Pulmonary artery endothelial cell (primary cell): ENCODE measurements at regions not wholly inside any gene's neighbourhood (a gene's known extent, or its start where the extent isn't known, plus 50 kb on each side); places are given as distances from the start of the nearest gene placed in this dataset.
"Not testable (repeated sequence)": the region's sequence is repeated elsewhere in the genome, so short reads cannot be mapped to it uniquely, and the experiment has no call there.

Experiments used
- DNase-seq: peaks from one replicate; pipeline ENCODE4 v3.0.0-alpha.2; 2011; ENCODE audit warnings: low read depth, low spot score

- no peak for DNase-seq
Observed at GRCh38 chr13:71303144-71303543, 563.9 kb downstream of the DACH1 start.

- no peak for DNase-seq
Observed at GRCh38 chr13:71300602-71301001, 566.4 kb downstream of the DACH1 start.

DNA sequence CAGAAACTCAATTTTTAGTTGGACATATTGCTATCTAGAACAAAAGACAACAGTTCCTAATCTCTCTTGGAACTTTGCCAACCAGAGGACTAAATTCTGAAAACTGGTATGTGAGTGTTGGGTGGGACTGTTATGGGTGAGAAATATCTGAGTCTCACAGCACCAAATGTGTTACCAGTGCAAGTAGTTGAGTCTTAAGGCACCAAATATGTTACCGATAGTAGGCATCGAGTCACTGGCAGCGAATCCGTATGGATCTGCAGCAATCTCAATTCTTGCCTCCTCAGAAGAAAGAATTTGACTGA, 575.2 kb downstream of the DACH1 start:
- no peak for DNase-seq

GRCh38 chr13:71290963-71291841, 575.8 kb downstream of the DACH1 start:
- DNase-seq = no peak

DNA sequence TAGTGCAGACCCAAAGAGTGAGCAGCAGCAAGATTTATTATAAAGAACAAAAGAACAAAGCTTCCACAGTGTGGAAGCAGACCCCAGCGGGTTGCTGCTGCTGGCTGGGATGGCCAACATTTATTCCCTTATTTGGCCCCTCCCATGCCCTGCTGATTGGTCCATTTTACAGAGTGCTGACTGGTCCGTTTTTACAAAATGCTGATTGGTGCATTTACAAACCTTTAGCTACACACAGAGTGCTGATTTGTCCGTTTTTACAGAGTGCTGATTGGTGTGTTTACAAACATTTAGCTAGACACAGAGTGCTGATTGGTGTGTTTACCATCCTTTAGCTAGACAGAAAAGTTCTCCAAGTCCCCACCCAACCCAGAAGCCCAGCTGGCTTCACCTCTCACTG, 577.0 kb downstream of the DACH1 start:
- not testable (repeated sequence) for DNase-seq

DNA sequence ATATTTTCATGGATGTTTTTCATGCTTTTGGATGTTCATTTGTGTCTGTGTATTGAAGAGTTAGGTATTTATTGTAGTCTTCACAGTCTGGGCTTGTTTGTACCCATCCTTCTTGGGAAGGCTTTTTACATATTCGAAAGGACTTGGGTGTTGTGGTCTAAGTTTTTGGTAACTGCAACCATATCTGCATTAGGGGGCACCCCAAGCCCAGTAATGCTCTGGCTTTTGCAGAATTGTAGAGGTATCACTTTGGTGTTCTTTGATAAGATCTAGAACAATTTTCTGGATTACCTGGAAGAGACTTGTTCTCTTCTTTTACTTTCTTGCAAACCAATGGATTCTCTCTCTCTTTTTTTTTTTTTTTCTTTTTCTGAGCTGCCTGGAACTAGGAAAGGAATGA, 581.3 kb downstream of the DACH1 start:
- no peak for DNase-seq

- no peak for DNase-seq
Observed at GRCh38 chr13:71278512-71278911, 588.5 kb downstream of the DACH1 start.

DNA sequence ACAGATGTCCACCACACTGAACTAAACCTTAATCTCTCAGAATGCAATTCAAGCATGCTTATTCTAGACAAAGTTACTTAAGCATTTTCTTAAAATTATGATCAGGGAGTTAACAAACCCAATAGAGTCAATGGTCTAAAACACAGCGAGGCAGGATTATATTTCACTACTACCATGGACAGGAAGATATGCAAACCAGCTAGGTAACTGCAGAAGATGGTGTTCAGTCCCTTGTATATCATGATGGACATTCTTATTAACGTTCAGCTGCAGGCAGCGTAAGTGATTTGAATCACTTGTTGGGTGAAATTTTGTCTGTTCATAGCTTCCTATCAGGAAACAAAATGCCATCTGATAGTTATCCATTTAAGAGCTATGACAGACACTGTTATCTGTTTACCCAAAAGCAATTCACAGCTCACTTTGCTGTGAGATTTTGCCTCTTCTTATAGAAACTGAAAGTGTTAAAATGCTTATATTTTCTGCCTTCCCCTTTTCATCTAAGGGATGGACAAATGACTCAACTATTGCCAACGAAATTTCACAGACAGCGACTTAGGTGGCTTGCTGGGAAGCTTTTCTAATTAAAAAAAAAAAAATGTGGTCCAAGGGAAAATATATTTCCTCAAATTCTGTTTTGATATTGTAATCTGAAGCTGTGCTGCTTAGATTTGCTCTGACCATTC, 591.9 kb downstream of the DACH1 start:
- no peak for DNase-seq

DNA sequence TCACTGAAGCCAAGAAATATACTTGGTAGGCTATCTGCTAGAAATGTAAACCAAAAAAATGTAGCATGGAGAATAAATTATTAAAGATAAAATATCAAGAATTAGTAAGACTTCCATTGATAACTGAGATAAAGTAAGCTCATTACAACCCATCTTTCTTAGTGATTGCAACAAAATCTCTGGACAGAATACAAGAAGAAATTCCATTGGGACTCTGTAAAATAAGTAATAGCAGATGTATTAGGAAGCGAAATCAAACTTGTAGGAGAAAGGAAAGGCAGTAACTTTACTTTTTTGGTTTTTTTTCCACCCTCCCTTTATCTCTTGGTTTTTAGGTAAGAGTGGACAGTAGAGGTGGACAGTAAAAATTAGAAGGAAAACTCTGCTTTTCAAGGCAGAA, 605.7 kb downstream of the DACH1 start:
- no peak for DNase-seq

- no peak for DNase-seq
Observed at GRCh38 chr13:71260246-71260645, 606.8 kb downstream of the DACH1 start.

DNA sequence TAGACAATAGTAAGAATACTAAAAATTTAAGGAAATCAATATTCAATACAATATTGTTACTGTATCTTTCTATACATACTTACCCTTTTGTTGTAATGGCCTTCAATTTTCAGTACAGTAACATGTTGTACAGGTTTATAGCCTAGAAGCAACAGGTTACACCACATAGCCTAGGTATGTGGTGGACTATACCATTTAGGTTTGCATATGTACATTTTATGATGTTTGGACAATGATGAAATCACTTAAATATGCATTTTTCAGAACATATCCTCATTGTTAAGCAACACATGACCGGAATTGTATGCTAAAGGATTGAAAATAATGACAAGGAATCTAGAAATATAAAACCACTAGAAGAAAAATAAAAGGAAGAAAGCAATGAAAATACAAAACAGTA, 611.4 kb downstream of the DACH1 start:
- DNase-seq = no peak

- DNase-seq = no peak
Observed at GRCh38 chr13:71254384-71254783, 612.6 kb downstream of the DACH1 start.

- no peak for DNase-seq
Observed at GRCh38 chr13:71252184-71252704, 614.8 kb downstream of the DACH1 start.

DNA sequence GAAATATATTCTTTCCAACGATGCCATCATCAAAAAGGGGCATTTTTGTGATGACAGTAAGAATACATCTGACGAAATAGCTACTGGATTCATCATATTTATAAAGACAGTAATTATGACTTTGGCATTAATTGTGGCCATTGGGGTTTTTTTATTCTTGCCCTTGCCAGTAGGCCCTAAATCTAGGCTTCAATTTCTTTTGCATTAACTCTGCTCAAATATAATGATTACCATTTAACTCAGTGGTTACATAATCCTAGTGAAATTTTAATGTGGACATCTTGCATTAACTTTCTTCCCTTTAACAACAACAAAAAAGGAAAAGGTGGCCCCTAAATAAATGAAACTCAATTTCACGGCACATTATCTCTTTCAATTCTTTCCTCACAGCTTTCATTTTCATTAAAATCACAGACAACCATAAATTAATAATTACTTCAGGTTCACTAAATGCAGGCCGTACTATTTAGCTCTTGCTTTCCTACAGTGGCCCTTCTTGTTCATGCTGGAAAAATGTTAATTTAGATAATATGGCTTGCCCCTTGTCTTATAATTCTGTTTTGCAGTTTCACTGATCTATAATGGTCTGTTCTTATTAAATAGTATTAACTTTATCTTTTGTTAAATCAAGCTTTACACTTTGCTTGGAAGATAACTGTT, 615.6 kb downstream of the DACH1 start:
- DNase-seq = no peak

DNA sequence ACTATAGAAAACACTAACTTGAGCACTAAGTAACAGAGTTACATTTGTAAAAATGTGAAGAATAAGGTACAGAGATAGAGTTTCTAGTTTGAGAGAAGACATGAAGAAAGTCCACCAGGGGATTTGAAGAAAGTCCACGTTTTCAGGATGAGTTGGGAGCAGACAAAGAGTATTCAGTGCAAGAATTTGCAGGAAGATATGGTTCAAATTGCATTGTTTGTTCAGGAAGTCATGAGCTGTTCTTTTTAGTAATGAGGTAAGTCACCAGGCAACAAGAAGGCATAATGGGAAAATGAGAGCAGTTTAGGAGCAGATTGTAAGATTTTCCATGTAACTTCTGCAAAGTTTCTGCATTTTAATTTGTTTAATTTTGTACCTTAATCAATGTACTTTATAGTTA, 618.0 kb downstream of the DACH1 start:
- no peak for DNase-seq

DNA sequence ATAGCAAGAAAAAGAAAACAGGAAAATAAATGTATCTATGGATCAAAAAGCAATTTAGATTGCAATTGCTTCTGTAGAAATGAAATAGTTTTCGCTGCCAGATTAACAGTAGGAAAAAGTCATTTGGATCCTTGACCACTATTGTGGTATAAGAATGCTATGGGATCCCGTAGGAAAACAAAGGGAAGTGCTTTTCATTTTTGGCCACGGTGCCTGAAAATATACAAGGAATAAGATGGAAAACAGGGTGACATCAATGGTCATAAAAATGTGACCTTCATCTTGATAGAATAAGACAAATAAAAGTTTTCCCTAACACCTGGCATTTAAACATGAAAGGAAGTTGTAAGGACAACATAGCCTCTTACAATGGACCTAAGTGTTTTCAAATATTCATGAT, 622.8 kb downstream of the DACH1 start:
- DNase-seq = no peak

DNA sequence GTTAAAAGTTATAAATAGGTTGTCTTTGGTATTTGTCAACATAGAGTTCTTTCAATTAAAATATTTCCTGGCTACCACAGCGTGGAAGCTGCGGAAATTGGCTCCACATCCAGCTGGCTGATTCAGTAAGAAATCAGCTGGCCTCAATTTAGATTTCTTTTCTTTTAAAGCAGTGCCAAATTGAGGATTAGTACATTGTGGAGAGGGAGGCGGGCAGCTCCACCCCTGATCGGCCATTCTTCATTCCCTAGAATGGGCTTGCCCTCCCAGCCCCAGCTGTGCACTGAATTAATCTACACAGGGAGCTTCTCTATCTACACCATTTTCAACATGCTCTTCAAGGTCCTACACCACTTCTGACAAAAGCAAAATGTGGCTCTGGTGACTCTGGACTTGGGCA, 624.8 kb downstream of the DACH1 start:
- no peak for DNase-seq

GRCh38 chr13:71240911-71241310, 626.1 kb downstream of the DACH1 start:
- DNase-seq = no peak

- no peak for DNase-seq
Observed at GRCh38 chr13:71237332-71237731, 629.7 kb downstream of the DACH1 start.

- DNase-seq = no peak
Observed at GRCh38 chr13:71219698-71220415, 647.1 kb downstream of the DACH1 start.

GRCh38 chr13:71218960-71219359, 648.0 kb downstream of the DACH1 start:
- no peak for DNase-seq

DNA sequence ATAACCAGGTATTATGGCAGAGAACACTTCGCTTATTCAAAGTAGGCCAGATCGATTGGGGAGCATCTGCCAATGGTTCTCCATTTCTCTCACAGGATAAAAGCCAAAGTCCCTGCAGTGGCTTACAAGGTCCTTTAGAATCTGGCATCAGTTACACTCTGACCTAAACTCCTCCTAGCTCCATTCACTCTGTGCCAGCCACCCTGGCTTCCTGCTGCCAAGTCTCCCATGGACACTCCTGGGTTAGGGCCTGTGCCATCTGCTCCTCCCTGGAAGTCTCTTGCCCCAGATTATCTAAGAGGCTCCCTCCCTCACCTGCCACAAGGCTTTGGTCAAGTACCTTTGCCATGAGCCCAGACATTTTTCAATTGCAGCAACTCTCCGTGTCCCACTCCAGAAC, 649.2 kb downstream of the DACH1 start:
- DNase-seq = no peak
